AG09309 (cell line): ENCODE measurements at regions not wholly inside any gene's neighbourhood (a gene's known extent, or its start where the extent isn't known, plus 50 kb on each side); places are given as distances from the start of the nearest gene placed in this dataset.

Source experiments
- DNase-seq: peaks from one replicate; pipeline ENCODE4 v3.0.0-alpha.2; 2010; ENCODE audit warnings: low read depth
- H3K4me3 ChIP-seq: 2 replicates; pipeline ENCODE4 v1.5.1; 2011; ENCODE audit warnings: mild to moderate bottlenecking, low read depth, low read length, moderate library complexity; ENCODE audit not compliant: control insufficient read depth
- CTCF ChIP-seq: IDR thresholded peaks from 2 replicates; pipeline ENCODE4 v1.5.1; 2011; ENCODE audit warnings: mild to moderate bottlenecking, low read depth, low read length, inconsistent platforms; ENCODE audit not compliant: insufficient read depth, control insufficient read depth; ENCODE audit errors: missing control alignments

- no peak overlapping the region for H3K4me3 ChIP-seq
- DNase-seq = no peak
- TF ChIP-seq CTCF = no peak
Observed at GRCh38 chr3:34842706-34843480, 796.4 kb upstream of the ARPP21 start.

- H3K4me3 ChIP-seq = no peak overlapping the region
- no peak for DNase-seq
- no peak for TF ChIP-seq CTCF
Observed at GRCh38 chr3:34844323-34844620, 795.1 kb upstream of the ARPP21 start.

GRCh38 chr3:34851137-34851536 lies 788.2 kb upstream of the ARPP21 start:
- no peak for DNase-seq
- TF ChIP-seq CTCF = no peak
- no peak overlapping the region for H3K4me3 ChIP-seq

- TF ChIP-seq CTCF = no peak
- no peak overlapping the region for H3K4me3 ChIP-seq
- DNase-seq = no peak
Observed at GRCh38 chr3:34852844-34853439, 786.4 kb upstream of the ARPP21 start.

- no peak for TF ChIP-seq CTCF
- no peak overlapping the region for H3K4me3 ChIP-seq
- DNase-seq = no peak
Observed at GRCh38 chr3:34856081-34856947, 783.0 kb upstream of the ARPP21 start.

GRCh38 chr3:34858067-34858660 lies 781.2 kb upstream of the ARPP21 start:
- no peak overlapping the region for H3K4me3 ChIP-seq
- no peak for DNase-seq
- TF ChIP-seq CTCF = no peak
